Epithelial cell of prostate (primary cell): ENCODE measurements at regions not wholly inside any gene's neighbourhood (a gene's known extent, or its start where the extent isn't known, plus 50 kb on each side); places are given as distances from the start of the nearest gene placed in this dataset.
A peak's percentile ranks its signal among the peaks of the same experiment; 100 is the strongest.
"Not testable (repeated sequence)": the region's sequence is repeated elsewhere in the genome, so short reads cannot be mapped to it uniquely, and the experiment has no call there.

Source experiments
- DNase-seq: peaks from one replicate; pipeline ENCODE4 v3.0.0-alpha.2; 2011; ENCODE audit warnings: low read depth, low spot score
- H3K27ac ChIP-seq: fragments of 450-650 bp; 2 replicates; pipeline ENCODE4 v1.5.1; 2017; ENCODE audit warnings: mild to moderate bottlenecking

- H3K27ac ChIP-seq, result no peak overlapping the region
- no peak for DNase-seq
Observed at GRCh38 chr16:10312784-10313724, 72.8 kb upstream of the ATF7IP2 start.

- no peak for DNase-seq
- no peak overlapping the region for H3K27ac ChIP-seq
Observed at GRCh38 chr16:10314317-10314716, 71.5 kb upstream of the ATF7IP2 start.

GRCh38 chr16:10314811-10315210 lies 71.0 kb upstream of the ATF7IP2 start:
- no peak for DNase-seq
- no peak overlapping the region for H3K27ac ChIP-seq

DNA sequence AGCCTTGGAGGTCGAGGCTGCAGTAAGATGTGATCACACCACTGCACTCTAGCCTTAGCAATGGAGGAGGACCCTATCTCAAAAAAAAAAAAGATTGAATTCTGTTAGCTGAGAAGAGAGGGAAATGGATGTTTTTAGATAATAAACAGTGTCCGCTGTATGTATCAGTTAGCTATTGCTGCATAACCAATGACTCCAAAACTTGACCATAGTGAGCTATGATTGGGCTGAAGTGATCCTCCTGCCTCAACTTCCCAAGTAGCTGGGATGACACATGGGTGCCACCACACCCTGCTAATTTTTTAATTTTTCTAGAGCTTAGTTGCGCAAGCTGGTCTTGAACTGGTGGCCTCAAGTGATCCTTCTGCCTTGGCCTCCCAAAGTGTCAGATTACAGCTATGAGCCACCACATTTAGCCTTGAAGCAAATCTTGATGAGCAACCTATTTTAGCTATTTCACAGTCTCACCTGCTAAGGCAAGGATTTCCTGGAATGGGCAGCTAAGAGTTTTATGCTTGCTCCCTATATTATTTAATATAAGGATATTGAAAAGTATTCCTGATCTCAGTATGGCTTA lies 68.3 kb upstream of the ATF7IP2 start:
- H3K27ac ChIP-seq, result no peak overlapping the region
- no peak for DNase-seq

- no peak for DNase-seq
Observed at GRCh38 chr16:10318798-10319500, 66.9 kb upstream of the ATF7IP2 start.

GRCh38 chr16:10321407-10322387 lies 64.2 kb upstream of the ATF7IP2 start:
- DNase-seq, result no peak
- no peak overlapping the region for H3K27ac ChIP-seq

More at GRCh38 chr16:10318798-10319500, 66.9 kb upstream of the ATF7IP2 start:
- no peak overlapping the region for H3K27ac ChIP-seq

GRCh38 chr16:10322723-10323527 lies 62.9 kb upstream of the ATF7IP2 start:
- no peak for DNase-seq
- no peak overlapping the region for H3K27ac ChIP-seq

DNA sequence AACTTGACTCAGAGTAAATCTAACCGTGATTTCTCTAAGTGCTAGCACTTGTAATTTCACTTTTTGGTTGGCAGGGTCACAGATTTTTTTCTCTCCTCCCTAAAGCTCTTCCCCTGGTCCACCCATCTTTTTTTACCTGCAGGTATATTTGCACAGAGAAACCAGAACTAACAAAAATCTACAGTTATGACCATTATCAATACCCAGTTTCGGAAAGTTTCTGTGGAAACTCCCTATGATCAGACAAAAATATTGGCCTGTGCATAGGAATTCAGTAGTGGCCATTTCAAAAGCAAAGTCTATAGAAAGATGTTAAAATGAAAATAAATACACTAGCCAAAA lies 62.4 kb upstream of the ATF7IP2 start:
- H3K27ac ChIP-seq, result no peak overlapping the region
- DNase-seq, result no peak

DNA sequence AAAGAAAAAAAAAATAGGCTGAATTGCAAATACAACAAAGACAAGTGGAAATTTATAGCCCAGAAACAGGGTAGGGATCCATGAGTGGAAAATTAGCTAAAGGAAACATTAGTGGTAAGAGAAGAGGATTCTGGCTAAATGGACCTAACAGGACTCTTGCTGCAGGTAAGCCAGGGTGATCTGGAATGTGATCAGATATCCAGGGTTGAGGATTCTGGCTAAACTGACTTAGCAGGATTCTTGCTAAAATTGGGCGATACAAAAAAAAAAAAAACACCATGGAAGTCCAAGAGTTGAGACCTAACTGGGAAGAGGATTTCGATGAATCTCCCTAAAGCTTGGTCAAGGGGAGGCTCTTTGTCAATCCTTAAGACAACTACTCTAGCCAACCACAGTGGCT lies 61.7 kb upstream of the ATF7IP2 start:
- DNase-seq, result no peak
- no peak overlapping the region for H3K27ac ChIP-seq

DNA sequence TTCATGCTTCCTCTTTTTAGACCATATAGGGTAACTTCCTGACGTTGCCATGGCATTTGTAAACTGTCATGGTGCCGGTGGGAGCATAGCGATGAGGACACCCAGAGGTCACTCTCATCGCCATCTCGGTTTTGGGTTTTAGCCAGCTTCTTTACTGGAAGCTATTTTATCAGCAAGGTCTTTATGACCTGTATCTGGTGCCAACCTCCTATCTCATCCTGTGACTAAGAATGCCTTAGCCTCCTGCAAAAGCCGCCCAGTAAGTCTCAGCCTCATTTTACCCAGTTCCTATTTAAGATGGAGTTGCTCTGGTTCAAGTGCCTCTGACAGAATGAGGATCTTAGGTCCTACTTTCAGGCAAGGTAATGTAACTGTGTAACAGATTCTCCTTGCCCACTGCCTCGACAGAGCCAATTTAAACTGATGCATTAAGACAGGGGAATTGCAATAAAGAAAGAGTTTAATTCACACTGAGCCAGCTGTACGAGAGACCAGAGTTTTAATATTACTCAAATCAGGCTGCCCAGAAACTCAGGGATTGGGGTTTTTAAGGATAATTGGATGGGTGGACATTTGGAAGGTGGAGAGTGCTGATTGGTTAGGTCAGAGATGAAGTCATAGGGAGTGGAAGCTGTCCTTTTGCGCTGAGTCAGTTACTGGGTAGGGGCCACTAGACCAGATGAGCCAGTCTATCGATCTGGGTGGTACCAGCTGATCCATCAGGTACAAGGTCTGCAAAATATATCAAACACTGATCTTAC lies 59.9 kb upstream of the ATF7IP2 start:
- no peak overlapping the region for H3K27ac ChIP-seq
- DNase-seq, result no peak

- H3K27ac ChIP-seq, result no peak overlapping the region
- no peak for DNase-seq
Observed at GRCh38 chr16:10326647-10327046, 59.2 kb upstream of the ATF7IP2 start.

DNA sequence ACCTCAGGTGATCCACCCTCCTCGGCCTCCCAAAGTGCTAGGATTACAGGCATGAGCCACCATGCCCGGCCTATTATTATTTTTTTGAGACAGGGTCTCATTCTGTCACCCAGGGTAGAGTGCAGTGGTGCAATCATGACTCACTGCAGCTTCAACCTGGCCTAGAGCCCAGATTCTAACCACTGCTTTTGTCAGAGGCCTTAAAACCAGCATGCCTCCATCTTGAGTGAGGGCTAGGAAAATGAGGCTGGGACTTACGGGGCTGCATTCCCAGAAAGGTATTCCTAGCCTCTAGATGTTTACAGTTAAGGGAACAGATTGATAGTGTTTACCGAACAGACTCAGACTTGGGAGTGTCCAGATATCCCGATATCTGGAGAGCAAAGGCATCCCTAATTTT lies 57.6 kb upstream of the ATF7IP2 start:
- peak; percentile 59 for DNase-seq
- not testable (repeated sequence) for H3K27ac ChIP-seq

- H3K27ac ChIP-seq, result no peak overlapping the region
- no peak for DNase-seq
Observed at GRCh38 chr16:10332241-10332640, 53.6 kb upstream of the ATF7IP2 start.

GRCh38 chr16:10332775-10333174 lies 53.1 kb upstream of the ATF7IP2 start:
- no peak overlapping the region for H3K27ac ChIP-seq
- no peak for DNase-seq

GRCh38 chr16:10333321-10334032 lies 52.4 kb upstream of the ATF7IP2 start:
- H3K27ac ChIP-seq, result no peak overlapping the region
- no peak for DNase-seq

DNA sequence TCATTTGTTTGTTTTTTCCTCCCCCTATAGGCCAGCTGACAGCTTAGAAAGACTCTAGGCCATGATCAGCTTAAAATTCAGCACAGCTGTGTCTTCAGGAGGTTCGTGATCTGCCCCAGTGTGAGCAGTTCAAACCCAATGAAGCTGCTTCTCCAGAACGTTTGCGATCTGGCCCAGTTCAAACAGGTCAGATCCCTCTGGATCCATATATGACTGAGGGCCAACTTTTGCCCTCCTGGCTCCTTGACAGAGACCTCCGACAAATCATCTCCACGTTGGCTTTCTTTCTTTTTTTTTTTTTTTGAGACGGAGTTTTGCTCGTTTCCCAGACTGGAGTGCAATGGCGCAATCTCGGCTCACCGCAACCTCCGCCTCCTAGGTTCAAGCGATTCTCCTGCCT lies 50.2 kb upstream of the ATF7IP2 start:
- H3K27ac ChIP-seq, result no peak overlapping the region
- DNase-seq, result no peak
